Spleen (tissue), 7 donors: ENCODE measurements at regions not wholly inside any gene's neighbourhood (a gene's known extent, or its start where the extent isn't known, plus 50 kb on each side); places are given as distances from the start of the nearest gene placed in this dataset.

Experiments used
- CTCF ChIP-seq, 11 experiments: fragments of 200-600 bp in 7 of 11; fragments of 450-650 bp in 4 of 11; sonication (generic) in 4 of 11; IDR thresholded peaks in 8 of 11; conservative IDR thresholded peaks in 3 of 11; 1 replicate in 7 of 11; 2 replicates in 4 of 11; pipeline versions ENCODE4 v1.4.0 to v1.8.0; 2016 to 2021; ENCODE audit warnings: antibody characterized with exemption in 11 of 11, inconsistent platforms in 4 of 11, mild to moderate bottlenecking in 1 of 11
- POLR2A ChIP-seq, 3 donors: fragments of 450-650 bp; IDR thresholded peaks; one replicate each; pipeline ENCODE4 v1.5.1; 2017; ENCODE audit warnings: antibody characterized with exemption in 3 of 3, mild to moderate bottlenecking in 1 of 3
- POLR2AphosphoS5 ChIP-seq, 3 donors: sonication (generic); formaldehyde crosslinking; IDR thresholded peaks; one replicate each; pipeline ENCODE4 v1.5.1; 2017; ENCODE audit warnings: antibody characterized with exemption in 3 of 3
- donor health status: DM: no; HTN: no; CAD: no; lungs with moderate emphysema.
- donor health status: DM: no; HTN: no; CAD: no.
- donor health status: DM: no; HTN: no; CAD: no.

GRCh38 chr5:88142636-88142885 lies 126.1 kb downstream of the TMEM161B start:
- TF ChIP-seq CTCF (IDR thresholded peaks at IDR 0.05 in 8 of 11, conservative IDR thresholded peaks at IDR 0.05 in 3 of 11), result no peak
- TF ChIP-seq POLR2AphosphoS5 (IDR thresholded peaks at IDR 0.05), result no peak
- TF ChIP-seq POLR2A (IDR thresholded peaks at IDR 0.05), result no peak
